ENCODE measurements at regions not wholly inside any gene's neighbourhood (a gene's known extent, or its start where the extent isn't known, plus 50 kb on each side); places are given as distances from the start of the nearest gene placed in this dataset.
"Not testable (repeated sequence)": the region's sequence is repeated elsewhere in the genome, so short reads cannot be mapped to it uniquely, and the experiment has no call there.

GRCh38 chr12:114529966-114530365, 124.0 kb upstream of the TBX5 start:
- no peak for TF ChIP-seq CTCF (IDR thresholded peaks at IDR 0.05)
- TF ChIP-seq POLR2A (IDR thresholded peaks at IDR 0.05): no peak
- Histone ChIP-seq H3K27me3 (peaks cover 0 to 11% (median 0%) of the 10 kb centered on the region in 4 donors), H3K9me3 (no peaks in the 10 kb centered on the region), H3K4me1 (no peaks in the 10 kb centered on the region), H3K4me3 (no peak overlapping the region), H3K27ac (no peak overlapping the region), H3K36me3 (no peaks in the 10 kb centered on the region)
- intact Hi-C loops (cut with DNase I): no loop called here
- WGBS, 2 donors: 30 to 54% methylated on average over 2 of the region's 2 CpGs
- no peak for DNase-seq

- Histone ChIP-seq H3K27me3 (peaks cover 0 to 11% (median 0%) of the 10 kb centered on the region in 4 donors), H3K4me1 (no peaks in the 10 kb centered on the region), H3K27ac (no peak overlapping the region), H3K36me3 (no peaks in the 10 kb centered on the region), H3K4me3 (no peak overlapping the region), H3K9me3 (no peaks in the 10 kb centered on the region)
- intact Hi-C loops (cut with DNase I): no loop called here
- 27 to 49% methylated on average over 3 of the region's 3 CpGs for WGBS, 2 donors
- DNase-seq: no peak
- TF ChIP-seq POLR2A (IDR thresholded peaks at IDR 0.05): no peak
- TF ChIP-seq CTCF (IDR thresholded peaks at IDR 0.05): no peak
These were observed 122.8 kb upstream of the TBX5 start for GRCh38 chr12:114528766-114529165.

GRCh38 chr12:114521160-114521559, 115.2 kb upstream of the TBX5 start:
- intact Hi-C loops (cut with DNase I); H3K4me3 ChIP-seq; H3K4me1 ChIP-seq; H3K27ac ChIP-seq; DNase-seq; H3K9me3 ChIP-seq; H3K36me3 ChIP-seq: not testable (repeated sequence)
- whole genome bisulfite sequencing, 2 donors: 85 to 89% methylated on average over 2 of the region's 2 CpGs
- peaks cover 0 to 23% (median 0%) of the 10 kb centered on the region in 4 donors for H3K27me3 ChIP-seq

- no peak overlapping the region for H3K4me3 ChIP-seq
- WGBS, 2 donors: 55 to 66% methylated on average over 2 to 3 of the region's 3 CpGs
- H3K9me3 ChIP-seq: no peaks in the 10 kb centered on the region
- H3K27me3 ChIP-seq: peaks cover 0 to 32% (median 0%) of the 10 kb centered on the region in 4 donors
- TF ChIP-seq POLR2A (IDR thresholded peaks at IDR 0.05) (no peak), CTCF (IDR thresholded peaks at IDR 0.05) (no peak)
- DNase-seq: no peak
- no peaks in the 10 kb centered on the region for H3K4me1 ChIP-seq
- H3K36me3 ChIP-seq: no peaks in the 10 kb centered on the region
- no peak overlapping the region for H3K27ac ChIP-seq
- intact Hi-C loops (cut with DNase I): no loop called here
These were observed 106.4 kb upstream of the TBX5 start for GRCh38 chr12:114512351-114512750.

- TF ChIP-seq POLR2A (IDR thresholded peaks at IDR 0.05): no peak
- TF ChIP-seq CTCF (IDR thresholded peaks at IDR 0.05): peak; percentile 38 to 73 (median 62)
- 32 to 34% methylated on average over 8 of the region's 8 CpGs for WGBS, 2 donors
- no peak for DNase-seq
- no peaks in the 10 kb centered on the region for H3K4me1 ChIP-seq
- peaks cover 0 to 35% (median 0%) of the 10 kb centered on the region in 4 donors for H3K27me3 ChIP-seq
- no peaks in the 10 kb centered on the region for H3K9me3 ChIP-seq
- H3K4me3 ChIP-seq: no peak overlapping the region
- no peak overlapping the region for H3K27ac ChIP-seq
- H3K36me3 ChIP-seq: no peaks in the 10 kb centered on the region
- intact Hi-C loops (cut with DNase I): loop anchor here (5.0 kb wide), 1 partner anchor 526 kb away; no protein-coding TSS in a partner anchor
These were observed 102.7 kb upstream of the TBX5 start for GRCh38 chr12:114508529-114509129.

GRCh38 chr12:114506651-114507050, 100.7 kb upstream of the TBX5 start:
- H3K27ac ChIP-seq: no peak overlapping the region
- H3K27me3 ChIP-seq: peaks cover 0 to 36% (median 0%) of the 10 kb centered on the region in 4 donors
- intact Hi-C loops (cut with DNase I): loop anchor here (5.0 kb wide), 1 partner anchor 524 kb away; no protein-coding TSS in a partner anchor
- no peaks in the 10 kb centered on the region for H3K9me3 ChIP-seq
- no peaks in the 10 kb centered on the region for H3K4me1 ChIP-seq
- no peak for TF ChIP-seq POLR2A (IDR thresholded peaks at IDR 0.05)
- no peak for TF ChIP-seq CTCF (IDR thresholded peaks at IDR 0.05)
- 37 to 50% methylated on average over 6 of the region's 6 CpGs for WGBS, 2 donors
- H3K36me3 ChIP-seq: no peaks in the 10 kb centered on the region
- H3K4me3 ChIP-seq: no peak overlapping the region
- DNase-seq: no peak
